HEK293T (cell line): ENCODE measurements at regions not wholly inside any gene's neighbourhood (a gene's known extent, or its start where the extent isn't known, plus 50 kb on each side); places are given as distances from the start of the nearest gene placed in this dataset.

Experiments
- BHLHE40 ChIP-seq: fragments of 450-650 bp; IDR thresholded peaks from 2 replicates; pipeline ENCODE4 v1.6.1; 2016; ENCODE audit warnings: mild to moderate bottlenecking, moderate library complexity, borderline replicate concordance
- FOXM1 ChIP-seq: fragments of 450-650 bp; IDR thresholded peaks from 2 replicates; pipeline ENCODE4 v1.6.1; 2017; ENCODE audit warnings: mild to moderate bottlenecking, borderline replicate concordance

GRCh38 chr6:130517444-130517931 lies 151.7 kb downstream of the TMEM200A start:
- TF ChIP-seq BHLHE40 (no peak), FOXM1 (no peak)
